Midbrain (tissue), 1 donor: ENCODE measurements at regions not wholly inside any gene's neighbourhood (a gene's known extent, or its start where the extent isn't known, plus 50 kb on each side); places are given as distances from the start of the nearest gene placed in this dataset.
"Not testable (repeated sequence)": the region's sequence is repeated elsewhere in the genome, so short reads cannot be mapped to it uniquely, and the experiment has no call there.

Experiments used
- DNase-seq: peaks from one replicate; lab custom pipeline; 2025; lab: John Stamatoyannopoulos, UW

- DNase-seq = no peak
Measured at GRCh38 chr6:133108419-133108818, 132.7 kb upstream of the EYA4 start.

- DNase-seq = no peak
Measured at GRCh38 chr6:133114973-133115372, 126.2 kb upstream of the EYA4 start.

DNA sequence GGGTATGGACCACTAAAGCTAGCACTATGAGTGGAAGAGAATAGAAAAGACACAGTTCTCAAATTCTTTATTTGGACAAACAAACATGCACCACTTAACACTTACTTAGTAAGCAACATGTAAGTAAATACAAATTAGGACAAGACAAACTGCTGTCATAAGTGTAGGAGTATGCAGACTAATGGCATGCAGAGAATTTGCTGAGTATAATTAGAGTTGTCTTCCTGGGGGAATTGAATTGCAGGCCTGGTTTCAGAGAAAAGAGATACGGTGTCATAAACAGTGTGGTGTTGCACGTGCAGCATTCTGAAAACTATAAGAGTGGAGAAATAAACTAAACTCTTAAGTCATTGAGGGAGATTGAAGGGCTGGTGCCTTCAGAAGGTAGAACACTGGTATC lies 125.2 kb upstream of the EYA4 start:
- DNase-seq = no peak

DNA sequence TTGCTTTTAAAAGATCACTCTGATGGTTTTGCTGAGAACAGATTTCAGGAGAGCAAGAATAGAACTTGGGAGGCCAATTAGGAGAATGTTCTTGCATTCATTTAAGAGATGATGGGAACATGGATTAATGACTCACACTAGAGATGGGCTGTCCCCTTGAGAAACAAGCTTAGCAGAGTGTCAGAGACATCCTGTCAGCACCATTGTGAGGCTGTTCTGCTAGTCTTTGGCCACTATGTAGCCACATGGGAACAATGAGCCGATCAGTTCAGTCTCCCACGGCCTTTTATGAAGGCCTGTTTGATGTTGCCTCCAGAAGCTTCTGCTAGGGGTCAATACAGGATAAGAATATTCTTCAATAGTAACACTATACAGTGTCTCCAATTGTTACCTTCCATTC lies 113.0 kb upstream of the EYA4 start:
- DNase-seq = no peak

DNA sequence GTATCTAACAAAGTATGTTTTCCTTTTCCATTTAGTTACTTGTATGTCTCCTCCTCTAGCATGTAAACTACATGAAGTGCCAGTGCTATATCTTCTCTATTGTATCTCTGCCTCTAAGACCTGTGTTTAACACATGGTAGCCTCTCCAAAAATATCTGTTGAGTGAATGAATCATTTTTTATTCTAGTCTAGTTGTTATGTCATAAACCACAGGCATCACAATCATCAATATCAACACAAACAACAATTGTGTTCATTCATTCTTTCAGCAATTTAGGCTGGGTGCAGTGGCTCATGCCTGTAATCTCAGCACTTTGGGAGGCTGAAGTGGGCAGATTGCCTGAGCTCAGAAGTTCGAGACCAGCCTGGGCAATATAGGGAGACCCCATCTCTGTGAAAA lies 111.6 kb upstream of the EYA4 start:
- DNase-seq = no peak

- DNase-seq = no peak
Measured at GRCh38 chr6:133130863-133131262, 110.3 kb upstream of the EYA4 start.

GRCh38 chr6:133131621-133132465 lies 109.3 kb upstream of the EYA4 start:
- DNase-seq = no peak

GRCh38 chr6:133132466-133132971 lies 108.6 kb upstream of the EYA4 start:
- DNase-seq = no peak

DNA sequence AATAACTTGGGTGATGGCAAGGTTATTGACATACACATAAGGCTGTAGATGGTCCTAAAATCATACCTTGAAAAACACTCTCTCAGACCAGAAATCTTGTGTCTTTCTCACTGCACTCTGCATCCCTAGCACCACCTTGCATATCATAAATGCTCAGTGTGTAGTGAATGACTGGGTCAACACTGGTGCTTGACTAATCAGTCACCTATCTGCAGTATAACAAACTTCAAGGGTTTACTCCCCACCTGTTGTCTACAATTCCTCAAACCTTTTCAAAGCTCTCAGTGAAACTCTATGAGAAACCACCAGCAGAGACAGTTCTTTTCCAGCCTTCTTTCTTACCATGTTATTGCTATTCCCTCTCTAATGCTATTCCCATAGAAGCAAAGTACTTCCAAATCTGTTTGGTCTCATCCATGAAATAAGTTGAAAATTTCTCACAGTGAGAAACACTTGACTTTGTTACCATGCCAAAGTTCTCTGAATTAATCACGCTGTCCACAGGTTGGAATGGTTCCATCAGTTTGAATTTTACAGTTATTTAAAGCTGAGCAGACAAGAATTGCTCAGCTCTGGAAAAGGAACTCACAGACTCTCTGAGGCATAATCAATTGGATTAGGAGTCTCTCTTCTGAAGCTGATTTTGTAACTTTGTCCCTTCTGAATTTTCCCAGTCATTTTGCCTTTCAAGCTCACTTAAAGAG lies 104.8 kb upstream of the EYA4 start:
- no peak for DNase-seq

DNA sequence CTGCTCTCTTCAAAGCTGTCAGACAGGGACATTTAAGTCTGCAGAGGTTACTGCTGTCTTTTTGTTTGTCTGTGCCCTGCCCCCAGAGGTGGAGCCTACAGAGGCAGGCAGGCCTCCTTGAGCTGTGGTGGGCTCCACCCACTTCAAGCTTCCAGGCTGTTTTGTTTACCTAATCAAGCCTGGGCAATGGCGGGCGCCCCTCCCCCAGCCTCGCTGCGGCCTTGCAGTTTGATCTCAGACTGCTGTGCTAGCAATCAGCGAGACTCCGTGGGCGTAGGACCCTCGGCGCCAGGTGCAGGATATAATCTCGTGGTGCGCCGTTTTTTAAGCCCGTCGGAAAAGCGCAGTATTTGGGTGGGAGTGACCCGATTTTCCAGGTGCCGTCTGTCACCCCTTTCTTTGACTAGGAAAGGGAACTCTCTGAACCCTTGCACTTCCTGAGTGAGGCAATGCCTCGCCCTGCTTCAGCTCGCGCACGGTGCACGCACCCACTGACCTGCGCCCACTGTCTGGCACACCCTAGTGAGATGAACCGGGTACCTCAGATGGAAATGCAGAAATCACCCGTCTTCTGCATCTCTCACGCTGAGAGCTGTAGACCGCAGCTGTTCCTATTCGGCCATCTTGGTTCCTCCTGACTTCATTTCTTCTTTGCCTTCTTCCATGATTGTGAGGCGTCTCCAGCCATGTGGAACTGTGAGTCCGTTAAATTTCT lies 93.5 kb upstream of the EYA4 start:
- DNase-seq = not testable (repeated sequence)

DNA sequence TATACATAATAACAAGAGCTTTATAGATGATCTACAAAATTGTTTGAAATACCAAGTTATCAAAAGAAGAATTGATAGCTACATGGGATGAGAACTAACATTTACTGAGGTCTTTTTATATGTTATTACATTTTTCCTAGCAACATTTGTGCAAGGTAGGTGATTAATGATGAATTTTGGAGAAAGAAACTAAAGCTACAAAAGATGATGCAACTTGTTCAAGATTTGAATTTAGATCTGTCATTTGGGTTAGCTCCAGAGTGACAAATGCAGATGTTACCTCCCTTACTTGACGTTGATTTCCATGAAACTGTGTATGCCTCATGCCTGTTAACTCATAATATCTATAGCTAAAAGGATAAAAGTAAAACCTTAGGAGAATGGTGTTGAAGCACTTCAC lies 84.5 kb upstream of the EYA4 start:
- no peak for DNase-seq

- no peak for DNase-seq
Measured at GRCh38 chr6:133157995-133158394, 83.2 kb upstream of the EYA4 start.

DNA sequence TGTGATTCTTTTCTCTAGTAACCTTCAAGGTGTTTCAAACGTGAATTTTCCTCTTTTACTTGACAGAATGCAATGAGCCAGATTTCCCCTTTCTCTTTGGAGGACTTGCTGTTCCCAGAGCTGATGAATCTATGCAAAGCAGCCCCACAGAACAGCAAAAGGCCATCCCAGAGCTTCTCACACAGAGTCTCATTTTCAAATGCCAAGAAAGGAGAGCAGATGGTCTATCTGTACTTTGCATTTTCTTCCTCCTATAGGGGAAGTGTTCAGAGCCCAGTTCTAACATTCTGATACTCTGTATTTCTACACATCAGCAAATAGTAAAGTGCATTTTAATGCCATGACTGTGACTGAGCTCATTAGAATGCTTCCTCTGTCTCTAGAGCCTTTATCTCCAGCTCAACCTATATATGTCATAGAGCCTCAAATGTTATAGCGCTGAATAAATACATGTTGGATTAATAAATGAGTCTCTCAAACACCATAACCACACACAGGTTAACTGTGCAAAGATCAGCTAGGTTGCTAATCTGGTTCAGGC lies 81.8 kb upstream of the EYA4 start:
- peak; percentile 18 for DNase-seq

DNA sequence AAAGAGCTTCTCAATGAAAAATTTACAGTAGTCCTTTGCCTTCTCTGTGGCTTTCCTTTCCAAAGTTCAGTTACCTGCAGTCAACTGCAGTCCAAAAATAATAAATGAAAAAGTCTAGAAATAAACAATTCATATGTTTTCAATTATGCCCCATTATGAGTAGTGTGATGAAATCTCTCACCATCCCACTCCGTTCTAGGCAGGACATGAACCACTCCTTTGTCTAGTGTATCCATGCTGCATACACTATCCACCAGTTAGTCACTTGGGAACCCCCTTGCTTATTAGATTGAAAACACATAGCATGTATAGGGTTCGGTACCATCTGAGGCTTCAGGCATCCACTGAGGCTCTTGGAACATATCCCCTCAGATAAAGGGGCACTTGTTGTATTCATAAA lies 80.6 kb upstream of the EYA4 start:
- no peak for DNase-seq

DNA sequence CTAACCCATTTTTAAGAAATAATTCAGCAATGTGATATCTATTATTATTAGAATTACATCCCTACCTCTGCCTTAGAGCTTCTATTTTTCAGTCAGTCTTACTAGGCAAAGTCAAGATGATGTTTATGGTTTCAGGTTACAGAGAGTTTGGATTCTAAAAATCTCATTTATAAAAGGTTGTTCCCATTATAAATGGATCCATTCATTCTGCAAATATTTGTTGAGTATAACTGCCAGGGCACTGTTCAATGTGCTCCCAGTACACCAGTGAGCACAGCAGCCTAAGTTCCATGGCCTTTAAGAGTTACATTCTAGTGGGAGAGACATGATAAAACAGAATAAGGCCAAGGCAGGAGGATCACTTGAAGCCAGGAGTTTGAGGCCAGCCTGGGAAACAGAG lies 75.9 kb upstream of the EYA4 start:
- no peak for DNase-seq

DNA sequence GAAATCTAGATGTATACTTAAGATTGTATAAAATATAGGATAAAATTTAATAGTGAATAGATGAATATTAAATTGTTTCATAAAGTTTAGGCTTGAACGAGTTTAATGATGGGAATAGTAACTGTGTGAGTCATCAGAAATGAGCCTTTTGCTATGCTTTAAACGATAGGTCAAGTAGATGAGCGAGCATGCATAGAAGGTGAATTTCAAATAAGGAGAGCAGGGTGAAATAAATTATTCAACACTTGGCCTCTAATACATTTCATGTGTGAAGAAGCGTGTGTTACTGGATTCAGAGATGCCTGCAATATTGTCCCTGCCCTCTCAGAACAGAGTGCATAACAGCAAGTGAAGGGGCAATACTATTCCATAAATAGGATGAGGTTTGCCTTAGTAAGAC lies 74.4 kb upstream of the EYA4 start:
- no peak for DNase-seq

GRCh38 chr6:133169901-133170300 lies 71.3 kb upstream of the EYA4 start:
- no peak for DNase-seq

DNA sequence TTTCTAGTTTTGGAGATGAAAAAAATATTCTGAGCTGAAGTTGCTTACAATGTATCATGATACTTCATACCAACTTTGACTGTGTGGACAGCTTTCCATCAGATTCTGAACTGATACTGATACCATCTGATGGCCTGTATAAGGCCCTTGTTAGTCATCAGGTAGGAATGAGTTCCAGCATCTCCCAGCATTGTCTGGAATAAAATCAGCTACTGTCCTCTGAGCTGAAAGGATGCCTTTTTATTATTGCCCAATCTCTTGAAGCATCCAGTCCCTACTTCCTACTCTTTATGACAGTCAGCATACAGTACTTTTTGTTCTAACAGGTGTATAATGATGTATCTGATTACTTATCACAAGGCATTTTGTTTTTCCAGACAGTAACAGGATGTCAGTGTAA lies 70.6 kb upstream of the EYA4 start:
- DNase-seq = no peak

DNA sequence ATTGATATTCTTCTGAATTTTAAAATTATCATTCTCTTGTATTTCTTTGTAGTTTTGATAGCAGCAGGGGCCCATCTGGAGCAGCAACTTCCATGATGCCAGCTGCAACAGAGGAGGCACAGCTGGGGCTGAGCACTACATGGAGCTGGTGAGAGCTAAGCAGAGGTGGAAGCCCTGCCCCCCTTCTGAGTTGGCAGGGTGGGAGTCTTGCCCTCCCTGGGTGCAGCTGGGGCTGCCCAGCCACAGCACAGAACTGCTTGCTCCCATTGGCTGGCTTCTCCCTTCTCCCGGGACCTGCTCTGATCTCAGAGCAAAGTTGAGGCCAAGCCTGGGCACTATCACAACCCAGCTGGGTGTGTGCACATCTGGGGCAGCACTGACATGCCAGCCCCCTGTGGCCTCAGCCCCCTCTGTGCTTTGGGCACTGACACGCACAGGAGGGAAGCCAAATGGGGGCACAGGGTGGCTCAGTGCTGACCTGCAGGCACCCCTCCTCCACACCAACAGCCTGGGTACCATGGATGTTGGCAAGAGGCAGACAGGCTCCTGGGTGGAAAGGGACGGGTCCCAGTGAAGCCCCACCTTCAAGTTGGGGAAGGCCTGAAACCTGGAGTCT lies 69.1 kb upstream of the EYA4 start:
- no peak for DNase-seq

GRCh38 chr6:133173276-133173675 lies 67.9 kb upstream of the EYA4 start:
- no peak for DNase-seq

GRCh38 chr6:133179481-133179880 lies 61.7 kb upstream of the EYA4 start:
- no peak for DNase-seq

GRCh38 chr6:133183691-133184090 lies 57.5 kb upstream of the EYA4 start:
- no peak for DNase-seq
